Mesodermal cell (in vitro differentiated cells): ENCODE measurements at regions not wholly inside any gene's neighbourhood (a gene's known extent, or its start where the extent isn't known, plus 50 kb on each side); places are given as distances from the start of the nearest gene placed in this dataset.
A peak's percentile ranks its signal among the peaks of the same experiment; 100 is the strongest.

Source experiments
- H3K27ac ChIP-seq: 2 replicates; pipeline ENCODE4 v1.7.0; 2013; ENCODE audit warnings: mild to moderate bottlenecking, low read depth, low read length, moderate library complexity; ENCODE audit not compliant: severe bottlenecking
- H3K36me3 ChIP-seq: 2 replicates; pipeline ENCODE4 v1.7.1; 2013; ENCODE audit warnings: mild to moderate bottlenecking, low read length, moderate library complexity; ENCODE audit not compliant: control insufficient read depth, insufficient read depth
- H3K4me1 ChIP-seq: one replicate; pipeline ENCODE4 v1.7.1; 2013; ENCODE audit warnings: mild to moderate bottlenecking, low read length; ENCODE audit not compliant: insufficient read depth, control insufficient read depth, poor library complexity, severe bottlenecking
- H3K4me3 ChIP-seq: 2 replicates; pipeline ENCODE4 v1.7.0; 2013; ENCODE audit warnings: low read length, control low read depth, mild to moderate bottlenecking; ENCODE audit not compliant: insufficient read depth, poor library complexity, severe bottlenecking; ENCODE audit errors: extremely low read depth
- H3K9me3 ChIP-seq: 2 replicates; pipeline ENCODE4 v1.7.1; 2013; ENCODE audit warnings: mild to moderate bottlenecking, low read length, moderate library complexity; ENCODE audit not compliant: control insufficient read depth
- WGBS, 2 experiments: methylation state at CpG; one replicate each; pipeline ENCODE4 v1.1.5; 2013; ENCODE audit warnings: missing lambda C conversion rate in 2 of 2; ENCODE audit not compliant: insufficient coverage in 2 of 2; 5-methylcytosine and 5-hydroxymethylcytosine counted together

DNA sequence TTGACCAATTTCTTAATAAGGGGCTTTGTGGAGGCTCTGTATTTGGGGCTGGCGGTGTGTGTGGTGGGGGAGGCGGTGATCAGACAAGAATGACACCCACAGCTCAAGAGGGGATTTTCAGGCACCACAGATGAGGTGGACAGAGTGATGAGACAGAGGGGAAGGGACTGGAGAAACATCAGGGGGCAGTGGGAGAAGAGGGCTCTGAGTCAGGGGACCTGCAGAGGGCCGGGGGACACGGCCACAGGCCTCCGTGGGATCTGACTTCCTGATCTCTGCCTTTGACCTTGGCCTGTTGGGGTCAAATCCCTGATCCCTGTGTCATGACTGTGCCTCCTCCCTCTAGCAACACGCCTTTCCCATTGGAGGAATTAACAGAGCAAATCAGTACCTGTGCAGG, 197.7 kb downstream of the C9orf50 start:
- H3K4me1 ChIP-seq: peaks cover 6% of the 10 kb centered on the region
- H3K36me3 ChIP-seq: no peaks in the 10 kb centered on the region
- 77 to 78% methylated on average over 5 to 6 of the region's 6 CpGs for WGBS, 2 experiments
- no peaks in the 10 kb centered on the region for H3K9me3 ChIP-seq
- no peak overlapping the region for H3K27ac ChIP-seq
- H3K4me3 ChIP-seq: no peak overlapping the region

DNA sequence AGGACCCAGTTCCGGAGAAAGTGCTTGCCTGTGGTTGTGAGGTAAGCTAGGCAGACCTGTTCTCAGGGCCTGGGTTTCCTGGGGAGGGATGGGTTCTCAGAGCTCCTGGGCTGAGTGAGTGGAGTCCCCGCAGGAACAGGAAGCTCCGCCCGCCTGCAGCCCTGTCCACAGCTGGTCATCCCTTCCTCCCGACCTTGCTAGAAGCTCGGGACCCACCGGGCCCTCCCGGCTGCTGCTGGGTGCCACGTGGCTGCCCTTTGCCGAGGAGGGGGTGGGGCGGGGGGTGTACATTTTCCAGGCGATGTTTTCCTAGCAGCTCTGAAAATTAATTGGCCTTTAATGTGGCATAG, 198.1 kb downstream of the C9orf50 start:
- Histone ChIP-seq H3K9me3 (no peaks in the 10 kb centered on the region), H3K27ac (no peak overlapping the region), H3K4me3 (no peak overlapping the region), H3K36me3 (no peaks in the 10 kb centered on the region), H3K4me1 (peaks cover 6% of the 10 kb centered on the region)
- WGBS, 2 experiments: 60 to 80% methylated on average over 1 to 2 of the region's 12 CpGs

DNA sequence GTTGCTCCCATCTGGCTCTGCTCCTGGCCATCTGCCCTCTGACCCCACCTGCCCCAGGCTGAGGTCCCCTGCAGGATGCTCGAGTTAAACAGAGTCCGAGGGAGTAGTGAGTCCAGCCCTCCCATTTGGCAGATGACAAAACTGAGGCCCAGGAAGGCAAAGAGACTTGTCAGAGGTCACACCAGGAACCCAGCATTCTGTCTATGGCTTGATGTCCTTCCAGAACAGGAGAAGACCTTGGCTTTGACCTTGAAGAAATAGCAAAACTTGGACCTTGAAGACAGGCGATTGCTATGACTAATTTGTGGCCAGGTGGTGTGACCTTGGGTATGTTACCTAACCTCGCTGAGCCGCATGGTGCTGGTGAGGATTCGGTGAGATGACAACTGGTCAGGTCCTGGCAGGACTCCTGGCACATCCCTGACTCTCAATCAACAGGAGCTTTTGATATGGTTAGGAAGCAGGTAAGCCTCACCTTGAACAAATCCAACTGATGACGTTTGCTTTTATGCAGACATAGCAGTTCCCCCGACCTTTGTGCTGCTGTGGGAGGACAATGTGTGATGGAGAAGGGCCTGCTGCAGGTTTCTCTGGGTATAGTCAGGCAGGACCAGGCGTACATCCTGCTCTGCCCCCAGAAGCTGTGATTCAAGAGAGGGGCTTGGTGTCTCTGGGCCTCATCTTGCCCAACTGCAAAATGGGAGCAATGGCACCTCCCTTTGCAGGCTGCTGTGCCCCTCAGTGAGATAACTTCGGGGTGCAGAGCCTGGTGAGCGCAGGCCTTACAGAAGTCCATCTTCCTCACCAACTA, 198.7 kb downstream of the C9orf50 start:
- H3K4me3 ChIP-seq: no peak overlapping the region
- peaks cover 10% of the 10 kb centered on the region for H3K4me1 ChIP-seq
- H3K9me3 ChIP-seq: no peaks in the 10 kb centered on the region
- H3K36me3 ChIP-seq: no peaks in the 10 kb centered on the region
- 82 to 83% methylated on average over 8 to 9 of the region's 11 CpGs for WGBS, 2 experiments
- no peak overlapping the region for H3K27ac ChIP-seq

DNA sequence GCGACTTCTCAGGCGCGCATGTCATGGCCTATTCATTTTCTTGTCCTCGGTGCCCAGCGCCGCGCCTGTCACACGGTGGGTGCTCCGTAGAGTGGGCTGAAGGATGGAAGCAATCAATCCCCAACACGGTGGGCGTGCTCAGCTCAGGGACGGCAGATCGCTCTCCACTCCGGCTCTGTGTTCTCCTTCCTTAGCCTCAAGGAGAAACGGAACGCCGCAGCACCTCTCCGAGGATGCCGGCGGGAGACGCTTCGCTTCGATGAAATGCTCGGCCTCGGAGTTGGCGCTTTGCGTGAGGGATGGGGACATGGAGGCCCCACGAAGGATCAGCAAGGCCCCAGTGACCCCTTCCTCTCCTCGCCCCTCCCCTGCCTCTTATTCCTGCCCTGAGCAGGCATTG, 199.5 kb downstream of the C9orf50 start:
- 91 to 92% methylated on average over 24 to 27 of the region's 29 CpGs for WGBS, 2 experiments
- Histone ChIP-seq H3K27ac (no peak overlapping the region), H3K4me3 (no peak overlapping the region), H3K36me3 (no peaks in the 10 kb centered on the region), H3K9me3 (no peaks in the 10 kb centered on the region), H3K4me1 (peaks cover 10% of the 10 kb centered on the region)

DNA sequence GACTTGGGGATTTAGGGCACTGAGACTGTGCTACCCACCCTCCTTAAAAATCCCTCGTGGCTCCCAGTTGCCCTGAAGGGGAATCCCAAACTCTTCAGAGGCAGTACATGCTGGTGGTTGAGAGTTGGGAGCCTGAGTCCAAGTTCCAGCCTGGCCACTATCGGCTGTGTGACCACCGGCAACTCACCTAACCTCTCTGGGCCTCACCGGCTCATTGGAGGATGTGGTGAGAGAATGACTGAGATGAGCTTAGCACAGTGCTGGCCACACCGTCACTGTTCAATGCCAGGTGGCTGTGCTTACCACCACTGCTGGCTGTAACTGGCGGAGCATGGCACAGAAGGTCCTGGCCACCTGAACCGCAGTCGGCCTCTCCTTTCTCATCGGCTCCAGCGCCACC, 200.2 kb downstream of the C9orf50 start:
- Histone ChIP-seq H3K4me3 (no peak overlapping the region), H3K4me1 (peaks cover 14% of the 10 kb centered on the region), H3K36me3 (no peaks in the 10 kb centered on the region), H3K9me3 (no peaks in the 10 kb centered on the region), H3K27ac (no peak overlapping the region)
- 92% methylated on average over 7 to 10 of the region's 10 CpGs for WGBS, 2 experiments

DNA sequence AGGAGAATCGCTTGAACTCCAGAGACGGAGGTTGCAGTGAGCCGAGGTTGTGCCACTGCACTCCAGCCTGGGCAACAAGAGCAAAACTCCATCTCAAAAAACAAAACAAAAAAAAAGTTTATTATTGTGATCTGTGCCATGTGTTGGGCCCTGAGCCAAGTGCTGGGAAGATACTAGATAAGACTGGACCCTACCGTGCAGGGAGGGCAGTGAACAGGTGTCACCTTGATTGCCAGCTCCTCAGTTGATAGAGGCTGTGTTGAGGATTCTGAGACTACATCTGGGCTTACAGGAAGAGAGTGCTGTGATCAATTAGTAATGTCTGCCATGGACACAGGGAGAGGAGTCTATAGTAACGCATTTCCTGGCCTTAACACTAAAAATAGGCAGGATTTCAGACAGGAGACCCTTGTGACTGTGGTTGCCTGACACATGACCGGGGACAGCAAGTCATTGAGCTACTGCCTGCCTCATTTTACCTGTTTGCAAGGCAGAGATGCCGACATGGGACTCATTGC, 201.5 kb downstream of the C9orf50 start:
- Histone ChIP-seq H3K4me3 (no peak overlapping the region), H3K36me3 (no peaks in the 10 kb centered on the region), H3K27ac (no peak overlapping the region), H3K4me1 (peaks cover 25% of the 10 kb centered on the region), H3K9me3 (no peaks in the 10 kb centered on the region)
- 75 to 77% methylated on average over 4 to 5 of the region's 7 CpGs for WGBS, 2 experiments

DNA sequence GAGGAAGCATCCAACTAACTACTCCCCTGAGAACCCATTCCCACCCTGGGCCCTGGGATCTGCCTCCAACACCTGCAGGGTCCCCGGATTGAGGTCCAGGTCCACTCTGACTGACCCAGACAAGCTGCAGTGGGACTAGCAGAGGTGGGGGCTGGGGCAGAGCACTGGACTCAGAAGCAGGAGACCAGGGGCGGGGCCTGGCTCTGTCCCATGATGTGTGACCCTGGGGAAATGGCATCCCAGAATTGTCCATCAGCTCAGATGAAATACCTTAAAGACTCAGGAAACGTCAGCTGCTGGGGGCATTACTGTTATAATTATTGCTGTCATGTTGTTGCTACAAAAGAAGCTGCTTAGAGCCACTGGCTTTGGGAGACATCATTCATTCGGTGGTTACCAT, 202.4 kb downstream of the C9orf50 start:
- Histone ChIP-seq H3K4me1 (peaks cover 32% of the 10 kb centered on the region), H3K4me3 (no peak overlapping the region), H3K9me3 (no peaks in the 10 kb centered on the region), H3K27ac (no peak overlapping the region), H3K36me3 (no peaks in the 10 kb centered on the region)
- 89 to 92% methylated on average over 3 to 4 of the region's 4 CpGs for WGBS, 2 experiments

DNA sequence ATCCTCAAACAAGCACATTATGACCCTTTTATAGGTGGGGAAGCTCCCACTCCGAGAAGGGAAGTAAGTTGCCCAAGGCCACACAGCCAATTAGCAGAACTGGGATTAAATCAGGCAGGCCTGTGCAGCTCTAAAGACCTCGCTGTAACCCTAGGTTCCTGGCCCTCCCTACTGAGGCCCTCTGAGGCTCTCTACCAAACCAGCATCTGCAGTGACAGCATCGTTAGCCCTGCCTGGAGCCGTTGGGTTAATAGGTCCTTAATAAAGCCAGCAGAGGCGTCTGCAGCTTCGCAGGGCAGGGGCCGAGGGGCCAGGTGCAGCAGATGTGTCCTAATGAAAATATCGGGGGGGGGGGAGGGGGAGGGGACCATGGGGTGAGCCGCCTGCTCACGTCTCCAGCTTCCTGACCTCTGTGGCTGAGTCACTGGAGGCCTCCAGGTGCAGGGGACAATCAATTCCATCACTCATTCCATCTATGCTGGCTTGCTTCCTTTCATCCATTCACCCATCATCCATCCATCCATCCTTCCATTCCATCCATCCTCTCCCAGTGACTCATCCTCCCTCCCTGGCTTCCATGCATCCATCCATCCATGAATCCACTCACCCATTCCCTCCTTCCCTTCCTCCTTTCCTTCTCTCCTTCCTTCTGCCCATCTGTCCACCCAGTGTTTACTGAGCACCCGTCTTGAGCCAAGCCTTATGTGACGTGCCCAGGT, 203.9 kb downstream of the C9orf50 start:
- Histone ChIP-seq H3K4me1 (peaks cover 35% of the 10 kb centered on the region), H3K36me3 (no peaks in the 10 kb centered on the region)
- WGBS, 2 experiments: 76 to 81% methylated on average over 3 to 6 of the region's 12 CpGs

DNA sequence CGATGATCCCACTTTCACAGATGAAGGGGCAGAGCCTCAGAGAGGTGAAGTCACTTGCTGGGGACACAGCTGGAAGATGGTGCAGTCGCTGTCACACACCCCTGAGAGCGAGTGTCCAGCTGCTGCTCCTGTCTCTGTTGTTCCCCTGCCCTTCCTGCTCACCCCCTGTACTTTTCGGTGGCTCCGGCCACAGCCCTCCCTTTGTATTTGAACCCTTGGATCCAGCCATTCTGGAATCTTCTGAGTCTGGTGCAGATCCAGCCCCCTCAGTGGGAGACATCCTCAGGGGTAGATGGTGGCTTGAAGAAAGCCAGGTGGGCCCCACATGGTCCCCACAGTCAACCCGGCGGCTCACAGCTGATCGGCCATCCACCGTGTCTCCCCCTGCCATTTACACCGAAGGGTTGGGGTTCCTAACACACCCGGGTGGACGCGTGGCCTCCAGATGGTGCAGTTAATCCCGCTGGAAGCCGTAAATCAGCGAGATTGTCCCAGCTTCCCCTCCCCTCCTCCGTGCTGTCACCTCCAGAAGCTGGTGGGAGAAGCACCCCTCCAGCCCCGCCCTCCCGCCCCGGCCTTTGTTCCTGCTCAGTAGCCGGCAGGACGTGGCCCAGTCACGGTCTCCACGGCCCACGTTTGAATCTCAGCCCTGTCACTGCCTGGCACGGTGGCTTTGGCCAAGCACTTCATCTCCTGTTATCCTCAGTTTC, 204.8 kb downstream of the C9orf50 start:
- Histone ChIP-seq H3K36me3 (no peaks in the 10 kb centered on the region), H3K4me1 (peaks cover 35% of the 10 kb centered on the region), H3K4me3 (no peak overlapping the region), H3K9me3 (no peaks in the 10 kb centered on the region), H3K27ac (peak overlapping the region; percentile 66)
- WGBS, 2 experiments: 86% methylated on average over 19 to 23 of the region's 26 CpGs

More for the DNA sequence above, 203.9 kb downstream of the C9orf50 start:
- no peaks in the 10 kb centered on the region for H3K9me3 ChIP-seq
- no peak overlapping the region for H3K4me3 ChIP-seq
- peak overlapping the region; percentile 66 for H3K27ac ChIP-seq

DNA sequence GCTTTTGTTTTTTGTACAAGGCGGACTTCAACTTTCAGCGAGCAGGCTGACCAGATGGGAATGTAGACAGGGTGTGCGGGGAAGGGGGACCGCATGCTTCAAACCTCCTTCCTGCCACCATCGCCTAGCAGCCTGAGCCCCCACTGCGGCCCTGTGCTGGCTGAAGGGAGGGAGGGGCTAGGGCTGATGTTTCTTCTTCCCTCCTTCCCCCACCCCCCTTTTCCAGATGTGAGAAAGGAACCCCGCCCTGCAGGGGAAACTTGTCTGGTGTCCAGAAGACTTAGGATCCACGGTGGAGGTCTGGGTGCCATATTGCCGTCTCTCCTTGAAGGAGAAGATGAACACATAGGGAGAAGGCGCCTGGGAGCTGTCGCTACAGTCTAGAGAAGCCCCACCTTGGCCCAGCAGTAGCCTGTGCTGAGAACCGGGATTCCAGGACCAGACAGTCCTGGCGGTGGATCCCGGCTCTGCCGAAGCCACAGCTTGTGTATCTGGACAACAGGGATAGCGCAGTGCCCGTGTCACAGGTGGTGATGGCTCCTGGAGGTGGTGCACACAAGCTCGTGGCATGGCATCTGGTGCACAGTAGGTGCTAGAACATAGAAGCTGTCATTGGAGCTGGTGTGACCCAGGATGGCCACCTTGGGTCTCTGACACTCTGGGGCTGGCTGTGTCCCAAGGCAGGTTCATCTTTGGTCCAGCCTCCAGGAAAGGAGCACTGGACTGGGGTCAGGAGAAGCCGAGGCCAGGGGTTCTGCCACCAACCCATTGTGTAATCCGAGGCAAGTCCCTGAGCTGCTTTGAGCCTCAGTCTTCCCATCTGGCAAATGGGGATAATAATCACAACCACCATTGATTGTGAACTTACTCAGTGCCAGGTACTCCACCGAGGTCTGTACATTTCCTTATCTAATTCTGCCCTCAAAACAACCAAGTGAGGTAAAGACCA, 205.6 kb downstream of the C9orf50 start:
- WGBS, 2 experiments: 74 to 86% methylated on average over 16 to 18 of the region's 21 CpGs
- Histone ChIP-seq H3K4me1 (peaks cover 35% of the 10 kb centered on the region), H3K27ac (peak overlapping the region; percentile 100), H3K36me3 (no peaks in the 10 kb centered on the region), H3K4me3 (no peak overlapping the region), H3K9me3 (no peaks in the 10 kb centered on the region)
